Activated CD8-positive, alpha-beta memory T cell treated with anti-CD3 and anti-CD28 coated beads, Interleukin-2, amount 50 U/mL, for 48 hours (primary cell): ENCODE measurements at regions not wholly inside any gene's neighbourhood (a gene's known extent, or its start where the extent isn't known, plus 50 kb on each side); places are given as distances from the start of the nearest gene placed in this dataset.

Experiments
- DNase-seq: peaks from one replicate; pipeline ENCODE4 v3.0.0-alpha.2; 2020

DNA sequence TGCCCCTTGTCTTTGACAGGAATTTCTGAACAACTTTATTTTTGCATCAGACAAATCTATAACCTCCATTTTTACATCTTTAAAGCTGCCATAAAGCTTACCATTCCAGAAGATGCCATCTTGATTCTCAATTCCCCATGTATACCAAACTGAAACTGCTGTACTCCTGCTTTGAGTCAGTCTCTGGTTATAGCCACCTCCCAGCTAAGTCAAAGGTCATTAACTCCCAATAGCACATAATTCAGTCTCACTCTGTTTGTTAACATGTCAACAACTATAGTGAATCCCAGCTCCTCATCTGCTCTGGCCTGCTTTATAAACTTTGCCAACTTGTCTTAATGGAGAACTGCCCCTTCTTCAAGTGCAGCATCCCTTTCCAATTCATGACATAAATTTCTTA lies 343.6 kb downstream of the FRK start:
- no peak for DNase-seq

DNA sequence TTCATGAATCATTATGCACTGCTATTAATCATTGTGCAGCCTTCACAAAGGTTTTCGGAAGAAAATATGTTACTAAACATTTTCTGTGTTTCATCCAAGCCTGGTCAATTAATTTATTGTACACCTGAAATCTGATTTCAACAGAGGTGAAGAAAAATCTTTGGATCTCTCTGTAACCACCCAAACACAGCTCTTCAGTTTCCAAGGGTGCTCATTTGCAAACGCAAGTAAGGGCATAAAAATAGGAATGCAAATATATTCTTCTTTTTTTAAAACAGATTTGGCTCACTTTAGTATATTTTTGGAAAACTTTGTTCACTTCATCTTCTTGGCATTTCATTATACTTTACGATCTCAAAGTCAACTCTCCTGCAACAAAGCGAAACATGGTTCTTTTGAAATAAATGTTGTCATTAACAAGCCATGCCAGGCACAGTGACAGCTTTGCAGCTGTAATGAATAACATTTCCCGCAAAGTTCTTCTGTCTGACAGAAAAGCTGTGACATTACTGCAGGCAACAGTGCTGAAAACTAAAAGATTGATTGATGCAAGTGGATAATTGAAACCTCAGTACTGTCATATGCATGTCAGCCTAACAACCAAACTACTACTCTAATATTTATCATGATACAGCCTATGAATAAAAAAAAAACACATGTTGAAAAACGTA lies 348.3 kb downstream of the FRK start:
- DNase-seq = no peak

DNA sequence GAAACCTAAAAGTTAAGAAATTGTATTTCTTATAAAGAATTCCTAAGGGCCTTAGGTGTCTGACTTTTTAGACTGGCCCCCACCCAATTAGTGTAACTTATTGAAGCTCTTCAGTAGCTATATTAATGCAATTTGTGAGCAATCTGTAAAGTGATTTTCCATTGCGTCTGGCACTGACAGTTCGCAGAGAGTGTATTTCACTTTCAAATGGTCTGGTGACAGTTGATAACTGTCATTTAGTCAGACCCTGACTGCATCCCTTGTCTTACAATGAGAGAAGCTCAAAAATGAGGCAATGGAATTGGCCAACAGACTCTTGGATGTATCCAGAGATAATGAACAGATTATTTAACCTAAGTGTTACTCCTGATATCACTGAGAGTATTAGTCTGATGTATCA lies 351.8 kb downstream of the FRK start:
- no peak for DNase-seq

DNA sequence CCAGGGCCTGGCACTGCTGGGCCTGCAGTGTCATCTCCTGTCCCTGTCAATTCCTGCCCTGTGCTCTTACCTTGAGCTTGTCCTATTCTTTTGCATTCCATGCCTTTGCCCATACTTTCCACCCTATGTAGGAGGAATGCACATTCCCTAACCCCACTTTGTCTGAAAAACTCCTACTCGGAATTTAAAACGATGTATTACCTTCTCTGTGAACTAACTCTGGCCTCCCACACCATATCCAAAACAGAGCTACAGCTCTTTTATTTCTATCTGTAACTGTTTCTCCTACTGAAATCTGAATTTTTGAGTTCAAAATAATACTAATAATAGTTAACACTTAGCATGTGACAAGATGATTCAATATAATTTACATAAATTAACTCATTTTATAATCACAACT lies 353.7 kb downstream of the FRK start:
- DNase-seq = no peak

DNA sequence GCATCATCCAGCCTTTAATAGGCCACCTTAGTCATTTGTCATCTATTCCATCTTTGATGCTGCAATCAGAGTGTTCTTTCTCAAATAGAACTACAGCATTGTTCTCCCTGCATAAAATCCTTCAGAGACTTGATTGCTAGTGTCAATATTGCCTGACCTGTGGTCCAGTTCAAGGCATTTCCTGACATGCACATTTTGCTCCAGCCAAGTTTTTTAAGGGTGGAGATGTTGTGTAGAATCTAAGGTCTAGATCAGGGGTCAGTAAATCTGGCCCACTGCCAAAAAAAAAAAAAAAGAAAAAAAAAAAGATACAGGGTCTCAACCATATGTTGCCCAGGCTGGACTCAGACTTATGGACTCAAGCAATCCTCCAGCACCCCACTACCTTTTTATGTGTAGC lies 354.4 kb downstream of the FRK start:
- DNase-seq = no peak

DNA sequence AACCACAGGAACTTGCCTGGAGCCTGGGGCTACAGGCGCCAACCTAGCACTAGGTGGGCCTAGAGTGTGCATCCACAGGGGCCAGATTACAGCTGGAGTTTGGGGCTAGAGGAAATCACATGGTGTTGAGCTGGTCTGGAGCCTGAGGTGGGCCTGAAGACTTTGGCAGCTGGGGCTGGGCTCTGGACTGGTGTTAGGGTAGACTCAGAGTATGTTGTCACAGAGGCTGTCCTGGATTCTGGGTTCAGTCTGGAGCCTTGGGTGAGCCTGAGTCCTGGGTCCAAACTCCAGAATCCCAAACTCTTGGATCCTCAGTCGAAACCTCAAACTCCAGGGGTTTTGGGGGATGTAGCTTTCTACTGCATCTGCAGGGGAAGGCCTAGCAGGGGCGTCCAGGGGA lies 356.7 kb downstream of the FRK start:
- DNase-seq = no peak

DNA sequence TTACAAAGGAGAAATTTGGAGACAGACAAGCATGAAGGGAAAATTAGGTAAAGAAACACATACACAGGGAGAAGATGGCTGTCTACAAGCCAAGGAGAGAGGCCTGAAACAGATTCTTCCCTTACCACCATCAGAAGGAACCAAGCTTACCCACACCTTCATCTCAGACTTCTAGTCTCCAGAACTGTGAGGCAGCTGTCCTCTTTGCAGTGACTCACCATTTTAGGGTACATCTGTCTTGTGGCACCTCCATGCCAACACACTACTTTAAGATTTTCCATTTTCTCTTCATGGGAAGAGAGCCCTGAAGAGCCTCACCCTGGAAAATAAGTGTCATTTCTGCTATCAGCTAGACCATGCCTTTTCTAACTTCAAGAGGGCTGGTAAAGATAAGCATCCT lies 369.3 kb downstream of the FRK start:
- no peak for DNase-seq

DNA sequence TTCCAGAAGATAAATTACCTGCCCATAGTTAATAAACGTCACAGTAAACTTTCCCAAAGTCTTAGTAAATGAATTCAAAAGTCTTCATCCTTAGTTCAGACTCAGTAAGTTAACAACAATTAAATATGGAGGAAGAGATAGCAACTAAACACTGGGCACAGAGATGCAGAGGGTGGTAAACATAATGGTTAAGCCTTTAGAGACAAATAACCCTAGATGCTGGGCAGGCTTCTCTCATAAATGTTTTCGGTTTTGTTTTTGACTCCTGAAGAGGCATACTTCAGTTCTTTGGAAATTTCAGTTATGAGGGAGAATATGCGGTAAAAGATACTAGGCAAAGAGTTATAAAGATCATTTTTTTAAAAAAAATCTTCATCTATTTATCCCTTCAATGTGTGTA lies 369.8 kb downstream of the FRK start:
- no peak for DNase-seq

DNA sequence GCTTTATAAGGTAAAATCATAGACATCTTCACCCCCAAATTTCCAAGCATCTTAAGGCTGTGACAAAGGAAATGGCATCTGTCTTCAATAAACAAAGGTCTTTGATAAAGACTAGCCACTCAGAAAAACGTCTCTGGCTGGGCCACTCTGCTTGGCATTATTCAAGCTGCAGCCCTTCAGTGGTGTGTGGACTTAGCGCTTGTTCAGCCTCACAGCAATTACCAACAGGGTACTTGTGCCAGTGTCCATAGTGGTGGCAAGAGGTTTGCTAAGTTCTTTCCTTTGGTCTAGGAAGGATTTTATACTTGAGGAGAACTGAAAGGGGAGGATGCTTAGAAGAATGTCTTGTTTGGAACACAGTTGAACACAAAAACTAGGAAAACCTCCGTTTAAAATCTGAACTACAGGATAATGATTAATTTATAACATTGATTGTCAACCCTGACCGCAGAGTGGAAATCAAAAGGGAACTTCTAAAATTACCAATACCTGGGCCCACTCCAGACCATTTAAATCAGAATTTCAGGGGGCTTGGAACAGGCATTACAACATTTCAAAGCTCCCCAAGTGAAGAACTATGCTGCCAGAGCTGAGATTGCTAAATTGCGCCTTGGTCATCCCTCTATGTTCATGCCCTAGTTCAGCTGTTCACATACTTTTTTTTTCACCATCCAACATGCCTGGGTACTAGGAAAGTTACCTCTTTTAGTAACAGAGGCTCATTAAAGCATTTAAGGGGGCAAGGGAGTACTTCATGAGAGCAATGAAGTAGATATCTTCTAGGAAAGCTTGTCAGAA lies 378.5 kb downstream of the FRK start:
- no peak for DNase-seq

DNA sequence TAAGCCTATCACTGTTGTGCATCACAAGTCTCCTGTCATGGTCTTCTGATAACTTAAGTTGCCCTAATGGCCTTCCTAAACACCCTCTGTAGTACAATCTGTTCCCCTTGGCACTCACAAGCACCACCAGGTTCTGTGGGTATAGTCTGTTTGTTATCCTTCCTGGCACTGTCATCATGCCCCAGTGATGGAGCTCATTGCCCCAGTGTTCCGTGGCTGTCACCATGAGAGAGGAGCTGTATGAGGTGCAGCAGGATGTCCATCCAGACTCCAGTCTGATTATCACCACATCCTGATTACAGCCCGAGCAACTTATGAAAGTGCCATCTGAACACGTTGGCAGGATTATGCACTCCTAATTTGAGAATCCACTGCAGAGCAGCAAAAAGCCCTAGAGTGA lies 380.1 kb downstream of the FRK start:
- DNase-seq = no peak

DNA sequence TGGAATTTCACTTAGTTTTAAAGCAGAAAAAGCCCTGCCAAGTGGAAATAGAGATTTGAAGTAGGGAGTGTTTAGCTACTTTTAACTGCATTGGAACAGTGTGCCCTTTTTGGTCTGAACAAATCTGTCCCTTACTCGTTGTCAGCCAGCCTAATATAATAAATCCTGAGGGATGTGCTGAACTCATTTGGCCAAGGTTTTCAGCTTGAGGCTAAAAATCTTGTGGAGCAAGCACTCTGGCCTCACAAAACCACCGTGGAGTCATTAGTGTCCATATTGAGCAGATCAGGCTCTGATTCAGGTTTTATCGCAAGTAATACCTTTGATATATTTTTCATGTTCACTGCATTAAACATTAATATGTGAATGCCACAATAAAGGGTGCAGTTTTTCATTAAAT lies 383.5 kb downstream of the FRK start:
- no peak for DNase-seq

DNA sequence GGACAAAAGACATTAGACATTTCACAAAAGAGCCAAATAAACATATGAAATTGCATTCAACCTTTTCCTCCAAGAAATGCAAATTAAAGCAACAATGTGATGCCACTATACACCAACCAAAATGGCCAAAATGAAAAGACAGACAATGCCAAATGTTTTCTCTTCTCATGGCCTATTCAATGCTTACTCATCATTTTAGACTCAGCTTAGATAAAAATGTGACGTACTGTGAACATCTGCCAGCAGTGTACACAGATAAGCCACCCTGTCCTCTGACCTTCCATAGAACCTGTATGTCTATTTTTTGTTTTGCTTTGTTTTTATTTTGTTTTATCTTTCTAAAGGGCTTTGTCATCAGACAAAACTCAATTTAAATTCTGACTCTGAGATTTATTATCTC lies 385.2 kb downstream of the FRK start:
- DNase-seq = no peak

DNA sequence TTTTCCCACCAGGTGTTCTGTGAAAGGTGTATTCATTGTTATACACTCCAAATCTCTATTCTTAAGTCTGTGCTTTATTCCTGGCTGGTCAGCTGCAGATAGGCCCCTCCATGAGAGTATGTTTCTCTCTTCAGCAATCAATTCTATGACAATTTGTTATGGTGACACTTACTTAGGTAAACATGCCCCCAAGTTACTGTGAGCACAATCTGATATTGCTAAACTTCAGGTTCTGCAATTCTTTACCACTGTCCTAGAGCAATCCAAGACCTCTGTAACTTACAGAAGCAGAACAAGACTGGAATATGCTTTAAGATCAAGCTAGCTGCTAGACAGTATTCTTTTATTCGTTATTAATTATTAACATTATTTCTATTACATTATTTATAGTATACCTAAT lies 391.9 kb downstream of the FRK start:
- no peak for DNase-seq

DNA sequence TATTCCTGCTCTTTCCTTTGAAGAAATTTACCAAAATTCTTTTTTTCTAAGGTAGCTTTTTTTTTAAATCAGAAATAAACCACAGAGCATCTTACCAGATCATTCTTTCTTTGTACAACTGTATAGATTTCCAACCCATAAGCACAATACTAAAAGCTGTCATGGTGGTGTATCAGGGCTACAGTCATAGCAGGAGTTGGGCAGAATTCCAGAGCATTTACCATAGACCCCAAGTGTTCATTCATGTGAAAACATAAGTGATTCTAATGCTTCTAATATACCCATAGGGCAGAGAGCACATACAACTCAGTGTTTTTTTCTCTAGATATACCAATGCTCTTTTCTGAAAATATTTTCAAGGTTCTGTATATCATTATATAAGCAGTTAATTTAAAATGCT lies 392.5 kb downstream of the FRK start:
- DNase-seq = no peak

DNA sequence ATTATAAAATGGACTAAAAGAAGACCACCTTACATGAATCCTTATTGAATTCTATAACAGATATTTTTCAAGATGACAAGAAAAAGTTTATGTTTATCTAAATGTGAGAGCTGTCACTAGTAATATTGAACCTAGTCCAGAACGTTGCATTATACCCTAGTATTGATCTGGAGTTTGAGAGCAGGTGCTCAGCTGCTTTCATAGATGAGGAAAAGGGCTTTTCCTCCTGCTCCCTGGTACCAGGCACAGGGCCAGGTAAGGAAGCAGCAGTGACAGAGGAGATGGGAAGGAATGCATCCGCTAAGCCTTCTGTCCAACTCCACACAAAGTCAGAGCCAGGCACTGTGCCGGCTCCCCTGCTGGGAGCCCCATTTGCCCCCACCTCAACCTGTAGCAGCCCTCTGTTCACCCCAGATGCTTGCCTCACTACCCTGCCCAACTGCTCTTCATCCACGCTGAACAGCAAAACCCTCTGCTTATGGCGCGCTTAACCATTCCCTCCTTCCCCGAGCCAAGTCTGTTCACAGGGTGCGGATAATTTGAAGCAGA lies 393.1 kb downstream of the FRK start:
- no peak for DNase-seq

DNA sequence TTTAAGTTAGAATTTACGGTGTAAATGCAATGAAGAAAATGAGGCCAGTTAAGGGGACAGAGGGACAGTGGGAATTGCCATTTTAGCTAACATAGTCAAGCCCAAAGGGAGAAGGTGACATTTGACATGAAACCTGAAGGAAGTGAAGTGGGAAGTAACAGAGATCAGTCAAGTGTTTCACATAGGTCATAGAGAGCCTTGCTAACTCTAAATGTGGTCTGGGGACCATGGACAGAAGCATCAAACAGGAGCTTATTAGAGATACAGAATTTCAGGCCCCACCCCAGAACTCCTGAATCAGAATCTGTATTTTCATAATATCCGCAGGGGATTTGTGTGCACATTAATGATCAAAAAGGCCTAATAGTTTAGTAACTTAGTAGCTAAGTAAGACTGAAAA lies 393.7 kb downstream of the FRK start:
- no peak for DNase-seq

DNA sequence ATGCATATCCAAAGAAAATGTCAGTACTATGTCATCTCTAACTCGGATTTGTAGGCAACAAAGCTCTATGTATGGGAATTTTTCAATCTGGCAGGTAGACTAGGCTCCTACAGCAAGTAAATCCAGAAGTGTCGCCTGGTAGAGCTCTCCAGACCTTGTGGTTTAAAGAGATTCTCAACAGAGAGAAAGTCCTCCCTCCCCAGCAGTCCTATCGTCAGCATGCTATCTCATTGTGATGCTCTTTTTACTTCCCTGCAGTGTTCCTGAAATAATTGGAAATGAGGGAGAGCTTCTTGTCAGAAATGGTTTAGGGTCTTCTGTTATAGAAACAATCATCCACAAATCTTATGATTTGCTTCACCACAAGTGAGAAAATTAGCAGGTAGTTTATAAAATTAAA lies 395.4 kb downstream of the FRK start:
- no peak for DNase-seq

DNA sequence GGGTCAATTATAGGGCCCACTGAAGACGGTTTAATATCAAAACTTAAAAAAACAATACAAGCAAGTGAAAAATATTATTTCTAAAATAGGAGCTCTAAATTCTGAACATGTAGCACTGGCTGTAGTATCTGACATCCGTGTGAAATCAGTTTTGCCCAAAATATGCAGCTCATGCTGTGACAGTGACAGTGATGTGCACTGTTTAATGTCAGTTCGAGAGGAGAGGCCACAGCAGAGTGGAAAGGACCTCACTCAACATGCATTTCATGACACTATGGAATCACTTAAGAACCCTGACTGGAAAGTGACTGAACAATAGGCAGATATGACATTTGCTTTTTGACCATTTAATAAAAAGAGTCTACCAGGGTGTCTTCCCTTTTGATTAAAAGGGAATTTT lies 397.0 kb downstream of the FRK start:
- DNase-seq = no peak

DNA sequence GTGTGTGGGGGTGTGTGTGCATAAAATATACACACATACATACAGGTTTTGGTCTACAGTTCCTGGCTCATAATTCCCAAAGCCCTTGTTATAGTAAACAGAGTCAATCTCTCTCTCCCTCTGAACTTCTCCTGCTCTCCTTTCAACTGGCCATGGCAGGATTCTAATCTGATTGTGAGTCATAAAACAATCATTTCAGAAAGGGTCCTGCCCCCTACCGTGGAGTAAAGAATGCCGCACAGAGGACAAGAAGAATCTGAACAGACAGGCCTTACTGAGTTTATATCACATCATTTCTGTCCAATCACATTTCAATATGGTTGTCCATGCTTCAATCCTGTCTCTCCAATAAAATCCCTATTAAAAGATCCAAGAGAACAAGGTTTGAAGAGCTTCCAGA lies 416.9 kb downstream of the FRK start:
- DNase-seq = no peak

DNA sequence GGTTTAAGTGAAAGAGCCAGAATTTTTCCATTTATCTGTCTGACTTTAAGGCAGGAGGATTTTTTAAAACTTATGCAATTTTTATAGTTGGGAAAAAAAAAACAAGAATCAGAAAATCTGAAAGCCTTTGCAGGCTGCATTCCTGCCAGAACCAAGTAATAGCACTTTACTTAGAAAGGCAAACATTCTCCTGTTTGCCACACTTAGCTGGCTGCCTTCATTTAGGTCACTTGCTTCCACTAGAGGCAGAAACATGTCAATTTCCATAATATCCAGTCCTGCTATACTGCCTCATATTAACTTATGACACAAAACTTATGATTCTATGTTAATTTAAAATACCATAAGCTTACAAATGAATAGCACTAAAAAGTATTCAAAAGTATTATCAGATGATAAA lies 425.8 kb downstream of the FRK start:
- DNase-seq = no peak

DNA sequence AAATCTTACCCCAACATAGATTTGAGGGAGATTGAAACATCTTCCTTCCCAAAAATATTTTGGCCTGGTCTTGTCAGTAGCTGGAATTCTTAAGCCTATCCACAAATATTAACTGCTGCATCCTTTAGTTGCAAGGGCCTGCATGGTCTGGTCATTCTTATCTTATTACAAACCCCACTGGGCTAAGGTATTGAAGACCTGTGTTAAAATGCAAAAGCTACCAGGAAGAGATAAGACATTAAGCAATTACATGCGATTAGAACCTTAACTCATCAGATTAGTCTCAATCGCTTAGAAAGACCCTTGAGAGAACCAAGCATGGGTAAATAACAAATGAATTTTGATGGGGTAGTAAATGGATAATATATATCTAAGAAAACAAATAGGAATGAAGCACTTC lies 426.6 kb downstream of the FRK start:
- no peak for DNase-seq

DNA sequence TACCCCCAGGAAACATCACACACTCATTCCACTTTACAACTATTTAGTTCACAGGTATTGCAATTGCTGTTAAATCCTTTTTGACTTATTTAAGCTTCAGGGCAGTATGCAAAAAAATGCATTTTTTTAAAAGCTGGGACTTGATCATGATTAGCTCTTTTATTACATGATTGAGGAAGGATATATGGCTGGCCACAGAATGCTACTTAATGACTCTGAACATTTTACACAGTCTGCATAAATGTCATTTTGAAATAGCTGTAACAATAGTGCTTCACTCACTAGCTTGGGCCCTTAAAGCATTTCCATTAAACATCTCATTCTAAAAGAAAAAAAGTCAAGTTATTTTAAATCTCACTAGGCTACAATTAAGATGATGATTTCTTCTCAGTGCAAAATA lies 429.7 kb downstream of the FRK start:
- no peak for DNase-seq

DNA sequence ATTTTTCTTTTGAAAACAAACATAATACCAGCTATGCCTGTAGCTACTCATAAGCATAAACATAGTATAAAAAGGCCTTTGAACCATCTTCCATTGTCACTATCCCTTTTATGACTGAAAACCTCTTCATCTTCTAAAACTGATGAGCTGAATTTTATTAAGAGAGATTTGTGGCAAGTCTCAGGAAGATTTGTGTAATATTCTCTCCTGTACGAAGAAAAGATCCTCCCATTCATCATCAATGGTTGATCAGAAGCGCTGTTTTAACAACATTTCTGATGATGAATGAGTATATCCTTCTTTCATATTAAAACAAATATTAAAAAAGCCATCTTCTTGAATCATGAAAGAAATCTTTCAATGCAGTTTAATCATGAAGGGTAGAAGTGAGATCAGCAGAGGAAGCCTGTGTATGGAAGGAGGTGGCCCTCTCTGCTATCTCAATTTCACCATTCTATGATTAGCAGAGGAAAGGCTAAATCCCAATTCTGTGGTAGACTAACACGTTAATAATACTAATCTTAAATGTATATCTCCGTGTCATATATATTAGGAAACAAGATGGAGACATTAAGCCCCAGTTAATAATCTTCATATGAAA lies 430.2 kb downstream of the FRK start:
- no peak for DNase-seq

DNA sequence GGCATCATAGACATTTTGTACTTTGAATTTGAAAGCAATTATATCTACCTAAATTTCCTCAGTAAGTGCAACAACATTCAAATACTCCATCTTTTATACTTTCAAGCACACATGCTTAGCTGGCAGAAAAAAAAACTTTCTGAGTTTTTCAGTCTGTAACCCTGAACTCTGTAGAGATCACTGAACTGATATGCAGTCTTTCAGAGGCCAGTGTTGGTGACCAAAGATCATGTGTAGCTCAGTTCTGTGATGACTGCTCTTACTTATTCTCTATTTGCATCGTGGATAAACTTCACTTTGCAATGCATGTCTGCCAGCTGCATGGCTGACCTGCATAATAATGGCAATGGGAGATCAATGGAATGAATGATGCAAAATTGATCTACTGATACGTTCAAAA lies 431.3 kb downstream of the FRK start:
- no peak for DNase-seq
